ENCODE measurements at regions not wholly inside any gene's neighbourhood (a gene's known extent, or its start where the extent isn't known, plus 50 kb on each side); places are given as distances from the start of the nearest gene placed in this dataset.

DNA sequence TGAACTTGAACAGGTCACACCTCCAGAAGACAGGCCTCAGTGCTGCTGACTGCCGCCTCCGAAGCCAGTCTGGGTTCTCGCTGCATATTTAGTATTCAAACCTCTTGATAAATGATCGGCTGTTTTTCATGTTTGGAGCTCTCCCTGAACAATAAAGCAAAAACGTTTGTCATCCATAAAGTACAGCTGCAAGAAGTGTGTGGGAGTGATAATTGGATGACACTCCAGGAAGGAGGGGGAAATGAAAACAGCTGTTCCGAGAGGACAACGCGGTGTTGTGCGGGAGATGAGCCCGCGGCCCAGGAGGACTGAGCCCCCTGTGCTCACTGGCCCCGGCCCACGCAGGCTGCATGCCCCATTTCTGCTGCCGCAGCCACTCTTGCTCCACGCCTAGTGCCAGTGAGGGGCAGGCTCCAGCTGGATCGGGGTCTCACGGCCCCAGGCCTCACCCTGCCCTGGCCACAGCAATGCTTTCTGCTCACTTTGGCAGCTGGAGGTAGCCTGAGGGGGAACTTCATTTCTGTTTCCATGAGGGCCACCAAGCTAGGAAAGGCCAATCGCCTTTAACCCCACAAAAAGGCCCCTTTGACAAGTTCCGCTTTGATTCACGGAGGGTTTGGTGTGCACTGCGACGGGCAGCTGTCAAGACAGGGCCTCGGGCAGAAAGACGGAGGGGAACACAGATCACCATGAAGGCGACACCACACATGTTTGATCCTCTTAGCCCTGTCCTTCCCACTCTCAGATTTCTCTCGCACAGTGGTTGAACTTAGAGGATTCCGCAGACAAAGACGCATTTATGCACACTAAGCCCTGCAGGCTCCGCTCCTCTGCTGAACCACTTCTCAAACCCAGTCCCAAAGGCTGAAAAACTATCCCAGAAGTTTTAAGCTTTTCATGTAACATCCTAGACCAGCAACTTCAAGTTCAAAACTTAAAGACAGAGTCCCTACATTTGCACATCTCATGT, 537.6 kb downstream of the EFNB2 start:
- no peaks in the 10 kb centered on the region for H3K36me3 ChIP-seq
- TF ChIP-seq, protein P1, sequence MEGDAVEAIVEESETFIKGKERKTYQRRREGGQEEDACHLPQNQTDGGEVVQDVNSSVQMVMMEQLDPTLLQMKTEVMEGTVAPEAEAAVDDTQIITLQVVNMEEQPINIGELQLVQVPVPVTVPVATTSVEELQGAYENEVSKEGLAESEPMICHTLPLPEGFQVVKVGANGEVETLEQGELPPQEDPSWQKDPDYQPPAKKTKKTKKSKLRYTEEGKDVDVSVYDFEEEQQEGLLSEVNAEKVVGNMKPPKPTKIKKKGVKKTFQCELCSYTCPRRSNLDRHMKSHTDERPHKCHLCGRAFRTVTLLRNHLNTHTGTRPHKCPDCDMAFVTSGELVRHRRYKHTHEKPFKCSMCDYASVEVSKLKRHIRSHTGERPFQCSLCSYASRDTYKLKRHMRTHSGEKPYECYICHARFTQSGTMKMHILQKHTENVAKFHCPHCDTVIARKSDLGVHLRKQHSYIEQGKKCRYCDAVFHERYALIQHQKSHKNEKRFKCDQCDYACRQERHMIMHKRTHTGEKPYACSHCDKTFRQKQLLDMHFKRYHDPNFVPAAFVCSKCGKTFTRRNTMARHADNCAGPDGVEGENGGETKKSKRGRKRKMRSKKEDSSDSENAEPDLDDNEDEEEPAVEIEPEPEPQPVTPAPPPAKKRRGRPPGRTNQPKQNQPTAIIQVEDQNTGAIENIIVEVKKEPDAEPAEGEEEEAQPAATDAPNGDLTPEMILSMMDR (IDR thresholded peaks at IDR 0.05; ENCODE audit: borderline replicate concordance) = no peak
- no peak overlapping the region for H3K4me3 ChIP-seq
- no peaks in the 10 kb centered on the region for H3K4me1 ChIP-seq
- no peak overlapping the region for H3K27ac ChIP-seq (replicated peaks)
- intact Hi-C loops (cut with micrococcal nuclease) = no loop called here
- no peaks in the 10 kb centered on the region for H3K9me3 ChIP-seq (replicated peaks)
- H3K27me3 ChIP-seq (ENCODE audit: low read depth) = no peaks in the 10 kb centered on the region
- DNase-seq = no peak

DNA sequence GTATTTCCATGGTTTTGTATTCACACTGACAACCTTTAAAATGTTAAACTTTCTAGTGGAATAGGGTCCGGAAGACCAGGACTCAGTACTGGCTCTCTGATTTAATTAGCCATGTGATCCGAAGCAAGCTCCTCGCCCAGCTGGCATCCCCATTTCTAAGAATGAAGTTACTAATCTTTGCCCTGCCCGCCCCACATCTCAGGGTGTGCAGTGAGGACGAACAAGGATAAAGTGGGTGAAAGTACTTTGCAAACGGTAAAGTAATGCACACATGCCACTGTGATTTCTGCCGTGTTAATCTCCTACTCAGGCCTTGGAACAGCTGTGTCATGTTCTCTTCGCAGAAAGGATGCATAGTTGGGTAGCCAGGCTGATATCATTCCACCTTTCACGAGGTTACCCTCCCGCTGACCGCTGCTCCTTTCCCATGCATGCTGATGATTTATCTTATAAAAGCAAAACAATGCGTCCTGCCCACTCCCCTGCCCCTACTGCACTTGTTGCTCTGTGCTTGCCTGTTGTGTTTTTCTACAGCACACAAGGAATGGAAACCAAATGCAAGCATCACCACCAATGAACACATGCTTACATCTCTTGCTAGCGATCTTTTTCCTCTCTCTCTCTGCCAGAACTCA, 539.0 kb downstream of the EFNB2 start:
- Histone ChIP-seq H3K4me1 (no peaks in the 10 kb centered on the region), H3K27ac (replicated peaks) (no peak overlapping the region), H3K36me3 (no peaks in the 10 kb centered on the region), H3K9me3 (replicated peaks) (no peaks in the 10 kb centered on the region), H3K4me3 (no peak overlapping the region), H3K27me3 (ENCODE audit: low read depth) (no peaks in the 10 kb centered on the region)
- intact Hi-C loops (cut with micrococcal nuclease) = no loop called here
- DNase-seq = no peak
- TF ChIP-seq, protein P1 (IDR thresholded peaks at IDR 0.05; ENCODE audit: borderline replicate concordance) = no peak

DNA sequence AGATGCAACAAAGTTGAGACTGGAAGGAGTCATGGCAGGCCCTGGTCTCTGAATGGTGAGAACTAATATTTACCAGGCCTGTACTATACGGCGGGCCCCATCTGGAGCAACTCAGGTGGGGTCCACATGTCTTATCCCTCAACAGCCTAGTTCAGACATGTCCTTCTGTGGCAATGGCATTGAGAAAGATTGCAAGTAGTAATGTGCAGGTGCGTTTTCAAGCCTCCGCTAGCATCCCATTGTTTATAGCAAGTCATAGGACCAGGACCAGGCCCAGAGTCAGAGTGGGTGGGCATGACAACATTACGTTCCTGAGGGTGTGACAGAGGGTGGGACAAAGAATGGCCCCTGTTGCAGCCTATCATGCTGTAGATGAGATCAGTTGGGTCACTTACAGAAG, 541.1 kb downstream of the EFNB2 start:
- DNase-seq = no peak
- no peaks in the 10 kb centered on the region for H3K36me3 ChIP-seq
- H3K4me3 ChIP-seq = no peak overlapping the region
- no peaks in the 10 kb centered on the region for H3K27me3 ChIP-seq (ENCODE audit: low read depth)
- TF ChIP-seq, protein P1 (IDR thresholded peaks at IDR 0.05; ENCODE audit: borderline replicate concordance) = no peak
- H3K4me1 ChIP-seq = no peaks in the 10 kb centered on the region
- intact Hi-C loops (cut with micrococcal nuclease) = no loop called here
- H3K9me3 ChIP-seq (replicated peaks) = no peaks in the 10 kb centered on the region
- no peak overlapping the region for H3K27ac ChIP-seq (replicated peaks)

DNA sequence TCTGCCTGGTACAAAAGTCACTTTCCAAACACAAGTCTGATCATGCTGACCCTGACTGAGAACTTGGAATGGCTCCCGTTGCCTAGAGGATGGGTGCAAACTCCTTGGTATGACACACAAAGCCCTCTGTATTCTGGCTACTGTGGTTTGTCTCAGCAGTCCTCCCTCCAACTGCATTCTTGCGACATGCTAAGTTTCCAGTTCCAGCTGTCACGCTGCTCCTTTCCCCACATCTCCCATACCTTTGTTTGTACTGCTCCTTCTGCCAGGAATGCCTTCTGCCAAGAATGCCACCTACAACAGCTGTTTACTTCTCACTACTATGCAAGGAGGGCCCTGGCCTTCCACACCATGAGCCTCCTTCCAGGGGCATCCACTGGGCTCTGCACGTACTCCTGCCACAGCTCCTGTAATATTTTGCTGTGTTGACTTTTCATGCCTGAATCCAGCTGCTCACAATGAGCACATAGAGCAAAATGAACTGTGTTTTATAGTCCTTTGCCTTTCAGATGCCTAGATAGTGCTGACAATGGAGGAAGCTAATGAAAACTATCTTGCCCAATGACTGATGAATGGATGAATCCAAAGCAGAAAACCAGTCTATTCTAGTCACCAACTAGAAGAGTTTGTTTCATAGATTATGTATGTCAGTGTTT, 543.7 kb downstream of the EFNB2 start:
- intact Hi-C loops (cut with micrococcal nuclease) = no loop called here
- no peak for DNase-seq
- TF ChIP-seq, protein P1 (IDR thresholded peaks at IDR 0.05; ENCODE audit: borderline replicate concordance) = no peak

DNA sequence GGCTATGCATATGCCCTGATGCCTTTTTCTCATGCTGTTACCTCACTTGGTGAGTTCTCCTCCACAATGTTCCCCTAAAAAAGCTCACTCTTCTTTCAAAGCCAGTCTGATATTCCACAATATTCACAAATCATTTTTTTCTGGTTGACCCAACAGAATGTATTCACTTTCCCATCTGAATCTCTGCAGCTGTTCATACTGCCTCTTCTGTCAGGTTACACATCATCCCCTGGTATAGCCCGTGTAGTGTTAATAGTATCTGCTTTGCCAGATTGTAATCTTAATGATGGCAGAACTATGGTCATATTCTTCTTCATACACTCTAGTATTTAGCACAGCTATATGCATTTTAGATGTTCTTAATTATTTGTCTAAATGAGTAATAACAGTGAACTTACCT, 544.3 kb downstream of the EFNB2 start:
- no peaks in the 10 kb centered on the region for H3K36me3 ChIP-seq
- intact Hi-C loops (cut with micrococcal nuclease) = no loop called here
- no peaks in the 10 kb centered on the region for H3K27me3 ChIP-seq (ENCODE audit: low read depth)
- no peak overlapping the region for H3K4me3 ChIP-seq
- no peak for DNase-seq
- H3K27ac ChIP-seq (replicated peaks) = no peak overlapping the region
- H3K4me1 ChIP-seq = no peaks in the 10 kb centered on the region
- no peaks in the 10 kb centered on the region for H3K9me3 ChIP-seq (replicated peaks)
- TF ChIP-seq, protein P1 (IDR thresholded peaks at IDR 0.05; ENCODE audit: borderline replicate concordance) = no peak

More for the DNA sequence above, 543.7 kb downstream of the EFNB2 start:
- Histone ChIP-seq H3K4me1 (no peaks in the 10 kb centered on the region), H3K4me3 (no peak overlapping the region), H3K27me3 (ENCODE audit: low read depth) (no peaks in the 10 kb centered on the region), H3K36me3 (no peaks in the 10 kb centered on the region), H3K27ac (replicated peaks) (no peak overlapping the region), H3K9me3 (replicated peaks) (no peaks in the 10 kb centered on the region)
